Dedifferentiated amniotic fluid mesenchymal stem cell (primary cell): ENCODE measurements at regions not wholly inside any gene's neighbourhood (a gene's known extent, or its start where the extent isn't known, plus 50 kb on each side); places are given as distances from the start of the nearest gene placed in this dataset.

Experiments
- DNase-seq: peaks from one replicate; pipeline ENCODE4 v3.0.0-alpha.2; 2016; ENCODE audit errors: extremely low spot score

- peak; percentile 90 for DNase-seq
These were observed 207.1 kb downstream of the NFATC2 start for GRCh38 chr20:51335329-51335841.

- DNase-seq = no peak
These were observed 207.9 kb downstream of the NFATC2 start for GRCh38 chr20:51334609-51335008.

- no peak for DNase-seq
These were observed 208.5 kb downstream of the NFATC2 start for GRCh38 chr20:51333971-51334370.

- DNase-seq = no peak
These were observed 209.1 kb downstream of the NFATC2 start for GRCh38 chr20:51333446-51333845.

GRCh38 chr20:51331481-51331880 lies 211.0 kb downstream of the NFATC2 start:
- DNase-seq = peak; percentile 49

GRCh38 chr20:51329845-51330244 lies 212.7 kb downstream of the NFATC2 start:
- no peak for DNase-seq

- peak; percentile 91 for DNase-seq
These were observed 215.2 kb downstream of the NFATC2 start for GRCh38 chr20:51327251-51327841.

GRCh38 chr20:51326201-51326819 lies 216.2 kb downstream of the NFATC2 start:
- no peak for DNase-seq

- no peak for DNase-seq
These were observed 220.3 kb downstream of the NFATC2 start for GRCh38 chr20:51322164-51322707.

GRCh38 chr20:51321343-51322163 lies 221.0 kb downstream of the NFATC2 start:
- no peak for DNase-seq

- no peak for DNase-seq
These were observed 223.0 kb downstream of the NFATC2 start for GRCh38 chr20:51319522-51319921.

- no peak for DNase-seq
These were observed 224.2 kb downstream of the NFATC2 start for GRCh38 chr20:51318058-51318949.

- DNase-seq = no peak
These were observed 227.1 kb downstream of the NFATC2 start for GRCh38 chr20:51315390-51315789.

GRCh38 chr20:51313358-51313827 lies 229.1 kb downstream of the NFATC2 start:
- no peak for DNase-seq

GRCh38 chr20:51312480-51312783 lies 230.1 kb downstream of the NFATC2 start:
- DNase-seq = no peak

- no peak for DNase-seq
These were observed 230.7 kb downstream of the NFATC2 start for GRCh38 chr20:51311636-51312479.

GRCh38 chr20:51310216-51310615 lies 232.3 kb downstream of the NFATC2 start:
- no peak for DNase-seq

- DNase-seq = no peak
These were observed 233.4 kb downstream of the NFATC2 start for GRCh38 chr20:51309128-51309527.

GRCh38 chr20:51306521-51307358 lies 235.8 kb downstream of the NFATC2 start:
- peak; percentile 49 for DNase-seq

- no peak for DNase-seq
These were observed 236.4 kb downstream of the NFATC2 start for GRCh38 chr20:51306081-51306480.
